Left colon (tissue), 2 donors: ENCODE measurements at regions not wholly inside any gene's neighbourhood (a gene's known extent, or its start where the extent isn't known, plus 50 kb on each side); places are given as distances from the start of the nearest gene placed in this dataset.
"Not testable (repeated sequence)": the region's sequence is repeated elsewhere in the genome, so short reads cannot be mapped to it uniquely, and the experiment has no call there.

ENCODE experiments used
- ATAC-seq: fragments of 200-7000 bp; cut with Tn5 transposase; one replicate; pipeline ENCODE4 v1.9.1; 2020; ENCODE audit warnings: mild to moderate bottlenecking, moderate library complexity
- DNase-seq, 2 donors: peaks; one replicate each; pipeline ENCODE4 v3.0.0-alpha.2; 2020
- intact Hi-C, 2 donors: fragments of 100-400 bp; cut with DNase I in 1 of 2; cut with micrococcal nuclease in 1 of 2; formaldehyde crosslinking; loops; one replicate each; pipeline versions ENCODE4 v1.11.2 to v1.14.0; 2022; cut with DNase I, micrococcal nuclease
- donor health status: DM: no; HTN: no; CAD: no.
- donor health status: DM: yes; HTN: yes; CAD: no.

DNA sequence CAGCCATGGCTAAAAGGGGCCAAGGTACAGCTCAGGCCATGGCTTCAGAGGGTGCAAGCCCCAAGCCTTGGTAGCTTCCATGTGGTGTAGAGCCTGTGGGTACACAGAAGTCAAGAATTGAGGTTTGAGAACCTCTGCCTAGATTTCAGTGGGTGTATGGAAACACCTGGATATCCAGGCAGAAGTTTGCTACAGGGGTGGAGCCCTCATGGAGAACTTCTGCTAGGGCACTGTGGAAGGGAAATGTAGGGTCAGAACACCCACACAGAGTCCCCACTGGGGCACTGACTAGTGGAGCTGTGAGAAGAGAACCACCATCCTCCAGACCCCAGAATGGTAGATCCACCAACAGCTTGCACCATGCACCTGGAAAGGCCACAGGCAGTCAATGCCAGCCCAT lies 177.4 kb upstream of the HTR1E start:
- ATAC-seq, intact Hi-C loops: not testable (repeated sequence)

DNA sequence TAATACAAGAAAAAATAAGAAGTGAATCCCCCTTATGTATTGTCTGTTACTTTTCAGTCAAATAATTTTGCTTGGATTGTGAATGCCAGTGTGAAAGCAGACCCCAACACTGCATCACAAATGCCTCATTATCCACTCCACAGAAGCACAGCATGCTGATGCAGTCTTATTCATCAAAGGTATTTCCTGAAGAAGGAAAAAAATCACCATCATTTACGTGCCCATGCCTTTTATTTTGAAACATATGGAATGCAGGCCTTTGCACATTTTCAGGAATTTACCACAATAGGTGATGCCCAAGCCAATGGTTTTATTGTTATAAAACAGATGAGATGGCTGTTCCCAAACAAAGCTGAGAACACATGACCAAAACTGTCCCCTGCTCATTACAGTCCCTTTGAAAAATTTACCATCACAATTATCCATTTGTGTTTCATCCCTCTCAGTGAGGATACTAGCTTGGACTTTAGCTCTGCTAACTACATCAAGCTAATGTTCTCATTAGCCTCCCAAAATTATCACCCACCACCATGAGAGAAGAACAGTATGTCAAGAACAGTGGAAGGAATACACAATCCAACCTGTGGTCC lies 180.6 kb upstream of the HTR1E start:
- ATAC-seq = no peak
- intact Hi-C loops = no loop called here
- no peak for DNase-seq

More for the DNA sequence above, 177.4 kb upstream of the HTR1E start:
- DNase-seq = not testable (repeated sequence)

DNA sequence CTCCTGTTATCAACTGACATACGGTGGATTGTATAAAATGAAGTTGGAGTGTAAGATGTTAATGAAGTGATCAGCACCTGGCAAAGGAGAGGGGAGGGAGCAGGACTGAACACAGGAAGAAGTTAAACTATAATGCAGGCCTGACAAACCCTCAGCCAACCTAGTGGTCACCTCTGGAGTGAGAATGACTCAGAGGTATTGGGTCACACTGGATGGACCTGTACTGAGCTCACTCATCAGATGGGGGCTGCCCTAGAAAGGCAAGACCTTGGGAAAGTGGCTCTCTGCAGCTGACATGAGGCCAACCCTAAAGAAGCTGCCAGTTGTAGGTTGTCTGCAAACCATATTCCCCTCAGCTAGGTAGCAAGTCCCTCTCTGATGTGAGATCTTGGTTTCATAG lies 193.3 kb upstream of the HTR1E start:
- intact Hi-C loops = no loop called here
- ATAC-seq = no peak
- DNase-seq = no peak

DNA sequence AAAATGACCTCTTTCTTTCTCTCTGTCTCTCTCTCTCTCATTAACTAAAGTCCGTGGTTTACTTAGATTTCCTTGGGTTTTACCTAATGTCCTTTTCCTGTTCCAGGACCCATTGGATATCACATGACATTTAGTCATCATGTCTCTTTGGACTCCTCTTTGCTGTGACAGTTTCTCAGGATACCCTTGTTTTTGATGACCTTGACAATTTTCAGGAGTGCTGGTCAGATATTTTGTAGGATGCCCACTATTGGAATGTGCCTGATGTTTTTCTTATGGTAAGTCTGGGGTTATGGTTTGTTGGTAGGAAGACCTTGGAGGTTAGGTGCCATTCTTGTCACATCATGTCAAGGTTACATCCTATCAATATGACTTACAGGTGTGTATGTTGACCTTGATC lies 199.2 kb upstream of the HTR1E start:
- ATAC-seq (no peak), DNase-seq (no peak)
- intact Hi-C loops = no loop called here

DNA sequence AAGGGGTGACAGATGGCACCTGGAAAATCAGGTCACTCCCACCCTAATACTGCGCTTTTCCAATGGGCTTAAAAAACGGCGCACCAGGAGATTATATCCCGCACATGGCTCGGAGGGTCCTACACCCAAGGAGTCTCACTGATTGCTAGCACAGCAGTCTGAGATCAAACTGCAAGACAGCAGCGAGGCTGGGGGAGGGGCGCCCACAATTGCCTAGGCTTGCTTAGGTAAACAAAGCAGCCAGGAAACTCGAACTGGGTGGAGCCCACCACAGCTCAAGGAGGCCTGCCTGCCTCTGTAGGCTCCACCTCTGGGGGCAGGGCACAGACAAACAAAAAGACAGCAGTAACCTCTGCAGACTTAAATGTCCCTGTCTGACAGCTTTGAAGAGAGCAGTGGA lies 205.7 kb upstream of the HTR1E start:
- intact Hi-C loops, ATAC-seq: not testable (repeated sequence)
- peak in 1 of 2 donors; percentile 2 for DNase-seq

DNA sequence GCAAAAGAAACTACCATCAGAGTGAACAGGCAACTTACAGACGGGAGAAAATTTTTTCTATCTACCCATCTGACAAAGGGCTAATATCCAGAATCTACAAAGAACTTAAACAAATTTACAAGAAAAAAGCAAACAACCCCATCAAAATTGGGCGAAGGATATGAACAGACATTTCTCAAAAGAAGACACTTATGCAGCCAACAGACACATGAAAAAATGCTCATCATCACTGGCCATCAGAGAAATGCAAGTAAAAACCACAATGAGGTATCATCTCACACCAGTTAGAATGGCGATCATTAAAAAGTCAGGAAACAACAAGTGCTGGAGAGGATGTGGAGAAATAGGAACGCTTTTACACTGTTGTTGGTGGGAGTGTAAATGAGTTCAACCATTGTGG lies 206.6 kb upstream of the HTR1E start:
- ATAC-seq, intact Hi-C loops, DNase-seq: not testable (repeated sequence)

DNA sequence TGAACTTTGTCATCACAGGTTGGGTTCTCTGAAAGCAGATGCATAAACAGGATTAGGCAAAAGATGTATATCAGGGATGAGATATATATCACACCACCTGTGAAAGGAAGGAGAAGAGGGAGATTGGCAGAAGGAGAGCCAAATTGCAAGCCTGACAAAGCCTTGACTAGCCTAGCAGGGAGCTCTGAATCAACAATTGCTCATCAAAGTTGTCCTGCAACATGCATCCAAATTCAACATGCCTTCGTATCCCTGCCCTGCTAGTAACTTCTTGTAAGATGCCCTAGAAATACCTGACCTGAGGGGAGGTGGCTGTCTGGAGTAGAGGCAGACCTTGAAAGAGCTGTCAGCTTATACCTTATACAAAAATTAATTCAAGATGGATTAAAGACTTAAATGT lies 207.1 kb upstream of the HTR1E start:
- intact Hi-C loops = no loop called here
- ATAC-seq = no peak

DNA sequence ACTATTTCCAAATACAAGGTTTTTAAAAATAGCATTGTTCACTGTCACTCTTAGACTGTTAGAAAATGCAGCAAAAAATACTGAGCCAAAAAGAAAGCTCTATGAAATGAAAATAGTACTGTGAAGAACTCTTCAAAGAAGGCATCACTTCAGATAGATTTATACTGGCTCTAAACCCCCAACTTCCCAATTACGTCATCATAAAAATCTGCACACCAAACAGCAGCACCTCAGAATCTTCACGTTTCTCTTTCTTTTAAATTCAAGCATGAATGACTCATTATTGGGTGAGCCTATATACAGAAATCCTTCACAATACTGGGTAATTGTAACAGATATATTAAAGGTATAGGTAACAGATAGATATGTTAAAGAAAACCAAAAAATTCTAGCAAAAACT lies 208.4 kb upstream of the HTR1E start:
- DNase-seq = no peak
- intact Hi-C loops = no loop called here
- no peak for ATAC-seq

More for the DNA sequence above, 207.1 kb upstream of the HTR1E start:
- DNase-seq = no peak

DNA sequence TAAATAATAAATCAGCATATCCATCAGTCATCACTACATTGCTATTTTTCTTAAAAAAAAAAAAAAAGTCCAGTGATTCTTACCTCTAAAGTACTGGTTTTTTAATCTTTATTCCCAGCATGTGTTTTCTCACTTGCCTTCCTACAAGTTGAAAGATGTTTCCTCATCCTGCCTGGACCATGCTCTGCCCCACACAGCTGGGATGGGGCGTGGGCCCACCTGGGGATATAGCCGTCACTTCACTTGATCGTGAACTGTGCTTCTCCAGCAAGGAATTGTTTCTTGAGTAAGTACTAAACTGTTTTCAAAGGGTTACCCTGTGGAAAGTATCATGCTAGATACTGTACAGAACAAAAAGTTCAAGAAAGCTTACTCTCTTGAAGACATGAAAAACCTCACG lies 212.6 kb upstream of the HTR1E start:
- DNase-seq (no peak), ATAC-seq (no peak)
- intact Hi-C loops = no loop called here

DNA sequence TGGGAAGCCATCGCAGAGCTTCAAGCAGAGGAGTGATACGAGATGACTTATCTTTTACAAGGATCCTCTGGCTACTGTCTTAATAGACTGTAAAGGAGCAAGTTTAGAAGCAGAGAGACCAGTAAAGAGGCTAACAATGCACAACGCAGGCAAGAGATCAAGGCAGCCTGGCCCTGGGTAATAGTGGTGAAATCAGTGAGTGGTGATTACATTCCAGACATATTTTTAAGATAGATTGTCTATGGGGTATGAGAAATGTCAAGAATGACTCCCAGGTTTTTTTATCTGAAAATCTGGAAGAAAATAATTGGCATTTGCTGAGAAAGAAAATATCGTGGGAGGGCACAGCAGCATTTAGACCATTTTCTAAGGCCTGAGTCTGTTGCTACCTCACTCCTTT lies 213.6 kb upstream of the HTR1E start:
- intact Hi-C loops = no loop called here
- DNase-seq = no peak
- ATAC-seq = no peak

DNA sequence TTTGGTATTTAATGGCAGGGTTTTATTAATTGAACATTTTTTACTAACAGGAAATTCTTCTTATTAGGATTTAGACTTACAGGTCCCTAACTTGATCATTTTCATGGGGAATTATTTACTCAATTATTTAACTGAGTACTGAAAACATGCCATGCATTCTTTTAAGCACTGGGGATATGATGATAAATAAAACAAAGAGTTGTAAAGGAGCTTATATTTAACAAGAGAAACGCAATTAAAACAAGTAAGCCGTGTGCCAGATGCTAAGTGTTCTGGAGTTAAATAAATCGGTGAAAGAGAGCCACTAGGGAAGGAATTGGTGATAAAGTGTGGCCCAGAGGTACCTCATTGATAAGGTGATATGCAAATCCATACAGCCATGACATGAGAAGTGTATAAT lies 214.2 kb upstream of the HTR1E start:
- DNase-seq (no peak), ATAC-seq (no peak)
- intact Hi-C loops = no loop called here

DNA sequence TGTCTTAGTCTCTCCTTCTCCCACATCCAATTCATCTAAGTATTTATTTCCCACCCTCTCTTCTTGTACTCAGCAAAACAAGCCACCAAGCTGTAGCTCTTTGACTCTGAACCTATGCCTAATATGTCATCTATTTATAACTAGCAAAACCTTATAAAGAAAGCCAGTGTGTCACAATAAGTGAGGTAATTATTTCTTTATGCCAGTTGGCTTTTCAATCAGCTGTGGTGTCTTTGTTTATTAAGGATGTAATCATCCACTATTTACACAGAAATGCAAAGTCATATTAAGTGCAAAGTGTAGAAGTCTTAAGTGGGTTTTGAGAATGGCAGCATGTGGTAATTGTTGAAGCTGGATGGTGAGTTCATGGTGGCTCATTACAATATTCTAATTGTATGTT lies 215.2 kb upstream of the HTR1E start:
- DNase-seq (no peak), ATAC-seq (no peak)
- intact Hi-C loops = no loop called here

DNA sequence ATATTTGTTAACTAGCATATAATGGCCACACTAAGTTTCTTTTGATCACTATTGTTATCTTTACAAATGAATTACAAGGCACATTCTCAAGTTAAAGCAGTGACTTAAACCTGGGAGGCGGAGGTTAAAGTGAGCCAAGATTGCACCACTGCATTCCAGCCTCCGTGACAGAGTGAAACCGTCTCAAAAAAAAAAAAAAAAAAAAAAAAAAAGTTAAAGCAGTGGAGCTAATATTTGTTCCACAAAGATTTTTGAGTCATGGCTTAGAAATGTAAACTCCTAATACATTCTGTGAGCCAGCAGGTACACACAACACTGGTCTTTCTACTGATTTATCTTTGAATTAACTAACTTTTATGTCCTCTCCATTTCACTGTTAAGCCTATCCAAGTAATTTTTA lies 221.7 kb upstream of the HTR1E start:
- intact Hi-C loops = no loop called here
- ATAC-seq (no peak), DNase-seq (no peak)

DNA sequence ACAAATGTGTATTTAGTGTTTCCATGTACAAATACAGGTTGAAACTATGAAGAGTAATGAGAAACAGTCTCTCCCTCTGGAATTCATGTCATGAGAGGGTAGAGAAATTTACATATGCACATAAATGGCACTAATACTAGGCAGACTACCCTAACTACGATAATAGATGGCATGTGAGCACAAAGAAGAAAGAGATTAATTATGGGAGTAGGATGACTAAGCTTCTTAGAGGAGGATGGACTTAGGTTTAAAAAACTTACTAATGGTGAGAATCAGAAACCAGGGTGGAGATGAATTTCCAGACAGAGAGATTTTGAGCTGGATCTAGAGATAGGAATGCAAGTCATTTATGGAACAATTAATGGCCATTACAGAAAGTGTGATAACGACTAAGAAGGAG lies 225.3 kb upstream of the HTR1E start:
- ATAC-seq (no peak), DNase-seq (no peak)
- intact Hi-C loops = no loop called here

DNA sequence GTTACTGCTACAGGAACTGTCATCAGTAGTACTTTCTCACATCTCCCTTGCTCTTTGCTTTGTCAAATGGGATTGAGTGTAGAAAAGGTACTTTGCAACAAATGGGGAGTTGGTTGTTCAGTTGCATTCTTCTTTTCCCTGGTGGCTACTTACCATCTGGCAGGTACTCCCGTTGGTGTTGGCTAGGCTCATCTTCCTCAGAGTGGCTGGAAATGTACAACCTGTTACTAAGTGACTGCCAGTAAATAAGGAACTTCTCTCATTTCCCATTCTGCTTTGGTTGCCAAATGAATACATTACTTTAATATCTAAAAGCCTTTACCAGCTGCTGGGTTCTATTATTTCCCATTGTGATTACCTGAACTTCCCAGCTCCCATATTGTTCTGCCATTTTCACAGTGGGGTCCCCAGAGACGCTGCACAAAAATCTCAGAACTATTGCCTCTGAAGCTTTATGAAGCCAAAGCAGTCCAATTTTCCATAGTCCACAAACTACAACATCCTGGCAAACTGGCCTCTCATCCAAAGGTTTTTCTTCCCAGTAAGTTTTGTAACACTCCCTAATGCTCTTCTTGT lies 229.7 kb upstream of the HTR1E start:
- DNase-seq = no peak
- ATAC-seq = no peak
- intact Hi-C loops = no loop called here

DNA sequence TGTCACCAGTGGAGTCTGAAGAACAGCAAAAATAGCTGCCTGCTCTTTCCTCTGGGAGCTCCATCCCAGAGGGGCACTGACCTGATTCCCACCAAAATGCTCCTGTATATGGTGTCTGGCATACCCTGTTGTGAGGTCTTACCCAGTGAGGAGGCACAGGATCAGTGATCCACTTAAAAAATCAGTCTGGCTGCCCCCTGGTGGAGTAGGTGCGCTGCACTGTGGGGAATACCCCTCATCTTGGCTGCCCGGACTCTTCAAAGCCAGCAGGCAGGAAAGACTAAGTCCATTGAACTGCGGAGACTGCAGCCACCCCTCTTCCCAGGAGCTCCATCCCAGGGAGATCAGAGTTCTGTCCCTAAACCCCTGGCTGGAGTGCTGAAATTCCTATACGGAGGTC lies 230.9 kb upstream of the HTR1E start:
- ATAC-seq (no peak), DNase-seq (no peak)
- intact Hi-C loops = no loop called here

DNA sequence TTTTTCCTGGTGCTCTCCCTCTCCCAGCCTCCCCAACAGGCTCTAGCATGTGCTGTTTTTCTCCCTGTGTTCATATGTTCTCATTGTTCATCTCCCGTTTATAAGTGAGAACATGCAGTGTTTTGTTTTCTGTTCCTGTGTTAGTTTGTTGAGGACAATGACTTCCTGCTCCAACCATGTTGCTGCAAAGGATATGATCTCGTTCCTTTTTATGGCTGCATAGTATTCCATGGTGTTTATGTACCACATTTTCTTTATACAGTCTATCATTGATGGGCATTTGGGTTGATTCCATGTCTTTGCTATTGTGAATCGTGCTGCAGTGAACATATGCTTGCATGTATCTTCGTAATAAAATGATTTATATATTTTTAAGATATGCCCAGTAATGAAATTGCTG lies 236.1 kb upstream of the HTR1E start:
- DNase-seq, ATAC-seq, intact Hi-C loops: not testable (repeated sequence)

DNA sequence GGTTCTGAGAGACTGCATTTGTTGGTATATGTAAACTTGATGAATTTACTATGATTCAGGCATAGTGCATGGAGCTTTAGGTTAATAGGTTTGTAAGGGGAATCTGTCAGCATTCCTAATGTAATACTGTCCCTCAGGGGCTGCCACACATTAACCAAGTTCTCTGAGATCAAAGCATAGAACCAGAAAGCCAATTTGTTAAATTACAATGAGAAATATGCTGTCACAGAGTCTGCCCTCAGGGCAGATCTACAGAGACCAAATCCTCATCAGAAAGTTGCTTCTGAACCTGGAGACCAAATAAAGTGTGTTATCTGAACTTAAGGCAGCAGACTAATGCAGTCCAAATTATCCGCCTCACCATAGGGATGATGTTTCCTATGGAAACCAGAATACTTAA lies 250.8 kb upstream of the HTR1E start:
- DNase-seq (no peak), ATAC-seq (no peak)
- intact Hi-C loops = no loop called here

DNA sequence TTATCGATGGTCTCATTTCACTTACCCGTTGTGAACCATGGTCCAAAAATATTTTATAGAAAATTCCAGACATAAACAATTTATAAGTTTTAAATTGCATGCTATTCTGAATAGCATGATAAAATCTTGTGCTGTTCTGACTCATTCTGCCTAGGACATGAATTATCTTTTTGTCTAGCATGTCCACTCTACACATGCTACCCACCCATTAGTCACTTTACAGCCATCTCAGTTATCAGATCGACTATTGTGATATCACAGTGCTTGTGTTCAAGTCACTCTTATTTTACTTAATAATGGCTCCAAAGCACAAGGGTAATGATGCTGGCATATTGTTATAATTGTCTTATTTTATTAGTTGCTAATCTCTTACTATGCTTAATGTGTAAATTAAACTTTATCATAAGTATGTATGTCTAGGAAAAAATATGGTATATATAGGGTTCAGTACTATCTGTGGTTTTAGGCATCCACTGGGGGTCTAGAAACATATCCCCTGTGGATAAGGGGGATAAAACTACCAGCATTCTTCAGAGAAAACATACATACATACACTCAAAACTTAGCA lies 252.0 kb upstream of the HTR1E start:
- no peak for ATAC-seq
- no peak for DNase-seq
- intact Hi-C loops = no loop called here

DNA sequence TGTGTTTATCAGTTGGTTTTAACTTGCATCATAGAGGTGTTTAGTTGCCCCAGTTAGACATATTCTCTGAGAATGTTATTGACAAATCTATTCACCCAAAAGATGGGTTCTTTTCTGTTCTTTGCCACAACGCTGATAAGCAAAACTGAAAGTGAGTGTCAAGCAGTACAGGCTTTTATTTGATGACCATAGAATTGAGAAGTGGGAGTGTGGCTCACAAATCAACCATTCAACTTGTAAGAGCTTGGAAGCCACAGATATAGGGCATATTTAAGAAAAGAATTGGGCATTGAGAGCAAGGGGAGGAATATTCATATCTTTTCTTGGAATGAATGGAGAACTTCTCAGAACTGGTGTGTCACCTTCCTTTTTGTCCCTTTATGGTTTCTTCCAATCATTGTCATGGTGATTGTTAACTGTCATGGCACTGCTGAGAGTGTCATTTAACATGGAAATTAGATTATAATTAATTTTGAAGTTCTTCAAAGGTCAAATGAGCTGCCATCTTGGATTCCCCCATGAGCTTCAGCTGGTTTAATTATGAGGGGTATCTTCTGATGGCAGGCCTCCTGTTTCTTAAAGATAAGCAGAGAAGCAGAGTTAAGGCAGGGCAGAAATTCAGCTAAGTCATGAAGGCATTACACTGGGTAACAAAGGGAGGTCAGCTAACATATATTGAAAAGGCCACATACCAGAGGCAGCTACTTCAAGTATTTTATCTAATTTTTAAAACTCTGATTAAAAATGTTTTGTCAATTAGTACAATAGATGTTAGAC lies 254.0 kb upstream of the HTR1E start:
- ATAC-seq (no peak), DNase-seq (no peak)
- intact Hi-C loops = no loop called here
